ENCODE measurements at regions not wholly inside any gene's neighbourhood (a gene's known extent, or its start where the extent isn't known, plus 50 kb on each side); places are given as distances from the start of the nearest gene placed in this dataset.

GRCh38 chr13:40319699-40320579, 346.5 kb downstream of the FOXO1 start:
- no peak for DNase-seq

- DNase-seq, result no peak
These were observed 338.4 kb downstream of the FOXO1 start for GRCh38 chr13:40328091-40328490.

GRCh38 chr13:40329781-40330485, 336.5 kb downstream of the FOXO1 start:
- DNase-seq, result no peak

- DNase-seq, result no peak
These were observed 335.5 kb downstream of the FOXO1 start for GRCh38 chr13:40330950-40331349.

GRCh38 chr13:40331802-40332201, 334.6 kb downstream of the FOXO1 start:
- no peak for DNase-seq

- no peak for DNase-seq
These were observed 333.2 kb downstream of the FOXO1 start for GRCh38 chr13:40333226-40333625.

- DNase-seq, result no peak
These were observed 332.4 kb downstream of the FOXO1 start for GRCh38 chr13:40334031-40334430.

- no peak for DNase-seq
These were observed 331.8 kb downstream of the FOXO1 start for GRCh38 chr13:40334616-40335015.

- no peak for DNase-seq
These were observed 329.9 kb downstream of the FOXO1 start for GRCh38 chr13:40336228-40337221.

- no peak for DNase-seq
These were observed 328.8 kb downstream of the FOXO1 start for GRCh38 chr13:40337651-40338050.

GRCh38 chr13:40338217-40338616, 328.2 kb downstream of the FOXO1 start:
- no peak for DNase-seq

- DNase-seq, result no peak
These were observed 325.9 kb downstream of the FOXO1 start for GRCh38 chr13:40340368-40341095.

GRCh38 chr13:40341096-40341471, 325.4 kb downstream of the FOXO1 start:
- DNase-seq, result no peak

GRCh38 chr13:40341501-40341900, 324.9 kb downstream of the FOXO1 start:
- no peak for DNase-seq

- DNase-seq, result no peak
These were observed 324.0 kb downstream of the FOXO1 start for GRCh38 chr13:40342461-40342860.

GRCh38 chr13:40342901-40343300, 323.5 kb downstream of the FOXO1 start:
- no peak for DNase-seq

- no peak for DNase-seq
These were observed 322.7 kb downstream of the FOXO1 start for GRCh38 chr13:40343550-40344269.

- no peak for DNase-seq
These were observed 321.9 kb downstream of the FOXO1 start for GRCh38 chr13:40344270-40345148.

GRCh38 chr13:40345149-40345514, 321.3 kb downstream of the FOXO1 start:
- no peak for DNase-seq

GRCh38 chr13:40345654-40346372, 320.6 kb downstream of the FOXO1 start:
- no peak for DNase-seq

Data from activated T-cell treated with anti-CD3 and anti-CD28 coated beads for 4 hours (primary cell).